T-helper 1 cell treated with Interleukin-12 subunit alpha and Interleukin-12 subunit beta and Interleukin-4 antibody, amounts not matched to agents 30 ng/mL and 1 ng/mL, for 36 hours (primary cell): ENCODE measurements at regions not wholly inside any gene's neighbourhood (a gene's known extent, or its start where the extent isn't known, plus 50 kb on each side); places are given as distances from the start of the nearest gene placed in this dataset.

ENCODE experiments used
- intact Hi-C: fragments of 100-400 bp; cut with micrococcal nuclease; formaldehyde crosslinking; loops from one replicate; pipeline ENCODE4 v1.15.1; 2024

GRCh38 chr9:115362640-115363039 lies 244.7 kb upstream of the TNC start:
- intact Hi-C loops: no loop called here

- intact Hi-C loops: no loop called here
Observed at GRCh38 chr9:115364991-115365390, 247.0 kb upstream of the TNC start.

GRCh38 chr9:115367321-115367720 lies 249.4 kb upstream of the TNC start:
- intact Hi-C loops: no loop called here

- intact Hi-C loops: no loop called here
Observed at GRCh38 chr9:115367780-115368525, 250.0 kb upstream of the TNC start.

- intact Hi-C loops: no loop called here
Observed at GRCh38 chr9:115369322-115369957, 251.5 kb upstream of the TNC start.

- intact Hi-C loops: no loop called here
Observed at GRCh38 chr9:115373000-115373709, 255.2 kb upstream of the TNC start.

GRCh38 chr9:115373710-115374045 lies 255.7 kb upstream of the TNC start:
- intact Hi-C loops: no loop called here

GRCh38 chr9:115374724-115375268 lies 256.8 kb upstream of the TNC start:
- intact Hi-C loops: no loop called here

GRCh38 chr9:115378241-115378640 lies 260.3 kb upstream of the TNC start:
- intact Hi-C loops: no loop called here

- intact Hi-C loops: no loop called here
Observed at GRCh38 chr9:115378758-115379157, 260.8 kb upstream of the TNC start.

- intact Hi-C loops: no loop called here
Observed at GRCh38 chr9:115379719-115380118, 261.8 kb upstream of the TNC start.

- intact Hi-C loops: no loop called here
Observed at GRCh38 chr9:115382865-115383264, 264.9 kb upstream of the TNC start.

- intact Hi-C loops: no loop called here
Observed at GRCh38 chr9:115385383-115386122, 267.6 kb upstream of the TNC start.

- intact Hi-C loops: no loop called here
Observed at GRCh38 chr9:115386963-115387770, 269.2 kb upstream of the TNC start.

- intact Hi-C loops: no loop called here
Observed at GRCh38 chr9:115391168-115391825, 273.3 kb upstream of the TNC start.

GRCh38 chr9:115393976-115394775 lies 276.2 kb upstream of the TNC start:
- intact Hi-C loops: no loop called here

GRCh38 chr9:115395511-115396021 lies 277.6 kb upstream of the TNC start:
- intact Hi-C loops: no loop called here

- intact Hi-C loops: no loop called here
Observed at GRCh38 chr9:115396071-115396529, 278.1 kb upstream of the TNC start.
